Calu3 (cell line): ENCODE measurements at regions not wholly inside any gene's neighbourhood (a gene's known extent, or its start where the extent isn't known, plus 50 kb on each side); places are given as distances from the start of the nearest gene placed in this dataset.

Experiments used
- BruUV-seq: library from RNA; stranded (reverse); fragments of 400-500 nt; replicated peaks from 2 replicates; lab custom pipeline; 2021; lab: Mats Ljungman, UMichigan
- CTCF ChIA-PET: fragments of 300-600 bp; sonication (Branson Sonifier 250); formaldehyde crosslinking; loops from one replicate; lab custom pipeline; 2022; ENCODE audit warnings: antibody characterized with exemption; lab: Charles Lee
- DNase-seq: peaks from one replicate; pipeline ENCODE4 v3.0.0; 2022
- H3K27ac Mint-ChIP-seq: one replicate; pipeline ENCODE4 v1.8.0; 2022; ENCODE audit warnings: mixed read lengths; ENCODE audit not compliant: unreplicated experiment
- H3K27me3 Mint-ChIP-seq: one replicate; pipeline ENCODE4 v1.8.0; 2022; ENCODE audit warnings: mixed read lengths; ENCODE audit not compliant: unreplicated experiment
- H3K36me3 Mint-ChIP-seq: one replicate; pipeline ENCODE4 v1.8.0; 2022; ENCODE audit warnings: mild to moderate bottlenecking, moderate library complexity, mixed read lengths; ENCODE audit not compliant: insufficient read depth, unreplicated experiment
- H3K4me1 Mint-ChIP-seq: one replicate; pipeline ENCODE4 v1.8.0; 2022; ENCODE audit warnings: mild to moderate bottlenecking, low read depth, mixed read lengths; ENCODE audit not compliant: unreplicated experiment
- H3K4me3 Mint-ChIP-seq: one replicate; pipeline ENCODE4 v1.8.0; 2022; ENCODE audit warnings: mild to moderate bottlenecking, low read depth, moderate library complexity, mixed read lengths; ENCODE audit not compliant: unreplicated experiment
- H3K9me3 Mint-ChIP-seq: one replicate; pipeline ENCODE4 v1.8.0; 2022; ENCODE audit warnings: low read depth, mixed read lengths; ENCODE audit not compliant: unreplicated experiment
- intact Hi-C: fragments of 100-400 bp; cut with micrococcal nuclease; formaldehyde crosslinking; loops from one replicate; pipeline ENCODE4 v1.10.0; 2022; ENCODE audit not compliant: unreplicated experiment
- TF ChIP-seq, protein P1 (sequence below): fragments of 200-600 bp; IDR thresholded peaks from one replicate; pipeline ENCODE4 v1.8.0; 2022; ENCODE audit warnings: antibody characterized with exemption; ENCODE audit not compliant: unreplicated experiment

DNA sequence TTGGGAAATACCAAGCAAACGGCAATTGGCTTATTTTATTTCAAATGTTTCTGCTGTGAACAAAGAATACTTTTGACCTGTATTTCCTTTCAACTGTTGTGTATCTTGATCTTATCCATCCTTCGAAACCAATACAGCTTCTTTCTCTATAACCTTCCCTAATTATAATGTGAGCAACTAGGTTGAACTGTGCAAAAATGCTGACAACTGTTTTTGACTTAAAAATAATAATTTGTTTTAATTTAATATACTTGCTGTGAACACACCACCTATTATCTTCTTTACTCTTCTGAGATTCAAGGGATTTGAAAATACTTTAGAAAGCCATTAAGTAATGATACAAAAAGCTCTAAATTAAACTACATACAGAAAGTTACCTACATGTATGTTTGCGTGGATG, 682.5 kb upstream of the CCDC179 start:
- Mint-ChIP-seq H3K36me3 (no peaks in the 10 kb centered on the region), H3K27me3 (no peaks in the 10 kb centered on the region), H3K4me1 (peaks cover 22% of the 10 kb centered on the region), H3K4me3 (no peak overlapping the region), H3K9me3 (no peaks in the 10 kb centered on the region), H3K27ac (no peak overlapping the region)
- CTCF ChIA-PET = no interaction called here
- TF ChIP-seq, protein P1, sequence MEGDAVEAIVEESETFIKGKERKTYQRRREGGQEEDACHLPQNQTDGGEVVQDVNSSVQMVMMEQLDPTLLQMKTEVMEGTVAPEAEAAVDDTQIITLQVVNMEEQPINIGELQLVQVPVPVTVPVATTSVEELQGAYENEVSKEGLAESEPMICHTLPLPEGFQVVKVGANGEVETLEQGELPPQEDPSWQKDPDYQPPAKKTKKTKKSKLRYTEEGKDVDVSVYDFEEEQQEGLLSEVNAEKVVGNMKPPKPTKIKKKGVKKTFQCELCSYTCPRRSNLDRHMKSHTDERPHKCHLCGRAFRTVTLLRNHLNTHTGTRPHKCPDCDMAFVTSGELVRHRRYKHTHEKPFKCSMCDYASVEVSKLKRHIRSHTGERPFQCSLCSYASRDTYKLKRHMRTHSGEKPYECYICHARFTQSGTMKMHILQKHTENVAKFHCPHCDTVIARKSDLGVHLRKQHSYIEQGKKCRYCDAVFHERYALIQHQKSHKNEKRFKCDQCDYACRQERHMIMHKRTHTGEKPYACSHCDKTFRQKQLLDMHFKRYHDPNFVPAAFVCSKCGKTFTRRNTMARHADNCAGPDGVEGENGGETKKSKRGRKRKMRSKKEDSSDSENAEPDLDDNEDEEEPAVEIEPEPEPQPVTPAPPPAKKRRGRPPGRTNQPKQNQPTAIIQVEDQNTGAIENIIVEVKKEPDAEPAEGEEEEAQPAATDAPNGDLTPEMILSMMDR = no peak
- no peak for DNase-seq
- BruUV-seq = no TSS peak
- intact Hi-C loops = loop anchor here (5.0 to 10.0 kb wide), 2 partner anchors 521 to 842 kb away; no protein-coding TSS in a partner anchor

GRCh38 chr11:23543651-23544222, 683.5 kb upstream of the CCDC179 start:
- CTCF ChIA-PET = no interaction called here
- intact Hi-C loops = loop anchor here (5.0 to 10.0 kb wide), 2 partner anchors 521 to 841 kb away; no protein-coding TSS in a partner anchor
- H3K4me1 Mint-ChIP-seq = peaks cover 22% of the 10 kb centered on the region

GRCh38 chr11:23551706-23552105, 691.4 kb upstream of the CCDC179 start:
- H3K27ac Mint-ChIP-seq = no peak overlapping the region
- BruUV-seq = no TSS peak
- no peak for DNase-seq
- H3K4me3 Mint-ChIP-seq = no peak overlapping the region
- H3K9me3 Mint-ChIP-seq = peaks cover 2% of the 10 kb centered on the region
- H3K27me3 Mint-ChIP-seq = no peaks in the 10 kb centered on the region
- no peaks in the 10 kb centered on the region for H3K36me3 Mint-ChIP-seq
- CTCF ChIA-PET = no interaction called here
- no peaks in the 10 kb centered on the region for H3K4me1 Mint-ChIP-seq
- TF ChIP-seq, protein P1 = no peak
- intact Hi-C loops = no loop called here

More at GRCh38 chr11:23543651-23544222, 683.5 kb upstream of the CCDC179 start:
- DNase-seq = no peak
- no TSS peak for BruUV-seq
- Mint-ChIP-seq H3K27ac (no peak overlapping the region), H3K9me3 (no peaks in the 10 kb centered on the region), H3K36me3 (no peaks in the 10 kb centered on the region), H3K4me3 (no peak overlapping the region), H3K27me3 (no peaks in the 10 kb centered on the region)
- TF ChIP-seq, protein P1 = no peak

DNA sequence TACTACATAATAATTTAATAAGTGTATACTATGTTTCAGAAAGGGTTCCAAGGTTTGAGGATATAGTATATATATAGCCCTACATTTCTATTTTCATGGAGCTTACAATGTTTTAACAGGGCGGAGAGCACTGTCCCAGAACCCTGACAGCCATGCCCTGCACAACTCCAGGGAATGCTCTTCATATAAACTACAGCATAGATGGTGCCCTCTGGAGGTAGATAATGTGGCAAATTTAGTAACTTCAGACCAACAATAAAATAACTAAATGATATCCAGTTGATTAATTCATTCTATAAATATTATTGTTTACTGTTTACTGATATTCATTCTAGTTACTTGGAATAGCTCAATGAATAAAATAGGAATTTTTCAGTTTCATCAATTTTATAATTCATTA, 693.7 kb upstream of the CCDC179 start:
- peaks cover 2% of the 10 kb centered on the region for H3K9me3 Mint-ChIP-seq
- intact Hi-C loops = loop anchor here (1.0 kb wide), 1 partner anchor 441 kb away; no protein-coding TSS in a partner anchor
- no peak overlapping the region for H3K4me3 Mint-ChIP-seq
- no TSS peak for BruUV-seq
- no peak overlapping the region for H3K27ac Mint-ChIP-seq
- DNase-seq = no peak
- no peaks in the 10 kb centered on the region for H3K27me3 Mint-ChIP-seq
- H3K4me1 Mint-ChIP-seq = no peaks in the 10 kb centered on the region
- CTCF ChIA-PET = no interaction called here
- no peaks in the 10 kb centered on the region for H3K36me3 Mint-ChIP-seq
- TF ChIP-seq, protein P1 = no peak
